Common myeloid progenitor, CD34-positive (primary cell): ENCODE measurements at regions not wholly inside any gene's neighbourhood (a gene's known extent, or its start where the extent isn't known, plus 50 kb on each side); places are given as distances from the start of the nearest gene placed in this dataset.

Experiments used
- CTCF ChIA-PET: fragments of 350-600 bp; sonication (Branson Sonifier 250); formaldehyde crosslinking; loops from one replicate; lab custom pipeline; 2021; ENCODE audit warnings: antibody characterized with exemption; lab: Charles Lee
- POLR2A ChIA-PET: fragments of 350-600 bp; sonication (Branson Sonifier 250); formaldehyde crosslinking; loops from one replicate; lab custom pipeline; 2021; ENCODE audit warnings: antibody characterized with exemption; lab: Charles Lee
- DNase-seq, 3 donors: peaks; one replicate each; pipeline versions ENCODE4 v3.0.0 to v3.0.0-alpha.2; 2013
- H3K27ac ChIP-seq, 2 experiments: 1 replicate in 1 of 2; 2 replicates in 1 of 2; pipeline ENCODE4 v1.7.0; 2013; ENCODE audit warnings: inconsistent platforms in 2 of 2, low read length in 2 of 2, mild to moderate bottlenecking in 2 of 2, low read depth in 1 of 2, moderate library complexity in 1 of 2; ENCODE audit not compliant: severe bottlenecking in 2 of 2, insufficient read depth in 1 of 2, poor library complexity in 1 of 2
- H3K27me3 ChIP-seq, 5 experiments: replicated peaks in 2 of 5; 1 replicate in 3 of 5; 2 replicates in 2 of 5; pipeline versions ENCODE4 v1.6.1 to v1.7.0; 2013; ENCODE audit warnings: low read length in 4 of 5, mild to moderate bottlenecking in 2 of 5, moderate library complexity in 2 of 5, inconsistent platforms in 1 of 5; ENCODE audit not compliant: insufficient read depth in 5 of 5, control insufficient read depth in 4 of 5
- H3K36me3 ChIP-seq, 4 experiments: 1 replicate in 2 of 4; 2 replicates in 2 of 4; pipeline versions ENCODE4 v1.6.1 to v1.7.0; 2013; ENCODE audit warnings: low read length in 3 of 4, control low read depth in 1 of 4, mild to moderate bottlenecking in 1 of 4; ENCODE audit not compliant: control insufficient read depth in 4 of 4, insufficient read depth in 4 of 4
- H3K4me1 ChIP-seq, 4 experiments: 1 replicate in 3 of 4; 2 replicates in 1 of 4; pipeline versions ENCODE4 v1.6.1 to v1.7.1; 2013; ENCODE audit warnings: low read length in 3 of 4, mild to moderate bottlenecking in 3 of 4, control low read depth in 1 of 4, inconsistent platforms in 1 of 4, moderate library complexity in 1 of 4; ENCODE audit not compliant: control insufficient read depth in 4 of 4, insufficient read depth in 4 of 4; ENCODE audit errors: control extremely low read depth in 1 of 4
- H3K4me3 ChIP-seq, 7 experiments: 1 replicate in 4 of 7; 2 replicates in 3 of 7; pipeline versions ENCODE4 v1.5.1 to v1.7.0; 2013; ENCODE audit warnings: mild to moderate bottlenecking in 7 of 7, low read length in 6 of 7, moderate library complexity in 6 of 7, inconsistent platforms in 2 of 7, low read depth in 2 of 7, control low read depth in 1 of 7; ENCODE audit not compliant: insufficient read depth in 4 of 7, control insufficient read depth in 1 of 7; ENCODE audit errors: extremely low read depth in 1 of 7
- H3K9me3 ChIP-seq, 5 experiments: 1 replicate in 4 of 5; 2 replicates in 1 of 5; pipeline versions ENCODE4 v1.6.1 to v1.7.1; 2013; ENCODE audit warnings: low read length in 4 of 5, mild to moderate bottlenecking in 2 of 5, inconsistent platforms in 1 of 5, low read depth in 1 of 5, moderate library complexity in 1 of 5; ENCODE audit not compliant: control insufficient read depth in 4 of 5, insufficient read depth in 2 of 5; ENCODE audit errors: control extremely low read depth in 1 of 5
- WGBS: methylation state at CpG from one replicate; pipeline ENCODE4 v1.1.5; 2013; ENCODE audit not compliant: insufficient coverage; 5-methylcytosine and 5-hydroxymethylcytosine counted together

GRCh38 chr10:117745301-117745700 lies 202.8 kb downstream of the EMX2 start:
- H3K27me3 ChIP-seq = peaks cover 0 to 33% (median 2%) of the 10 kb centered on the region in 5 experiments
- 100% methylated on average over 1 of the region's 2 CpGs for WGBS
- H3K36me3 ChIP-seq = no peaks in the 10 kb centered on the region
- ChIA-PET CTCF (no interaction called here), POLR2A (no interaction called here)
- no peak for DNase-seq
- H3K4me1 ChIP-seq = no peaks in the 10 kb centered on the region
- H3K9me3 ChIP-seq = no peaks in the 10 kb centered on the region
- no peak overlapping the region for H3K27ac ChIP-seq
- no peak overlapping the region for H3K4me3 ChIP-seq

- Histone ChIP-seq H3K4me3 (no peak overlapping the region), H3K36me3 (no peaks in the 10 kb centered on the region), H3K27me3 (peaks cover 0 to 19% (median 2%) of the 10 kb centered on the region in 5 experiments), H3K4me1 (no peaks in the 10 kb centered on the region), H3K27ac (no peak overlapping the region), H3K9me3 (no peaks in the 10 kb centered on the region)
- ChIA-PET CTCF (no interaction called here), POLR2A (no interaction called here)
- WGBS = 90% methylated on average over 6 of the region's 9 CpGs
- no peak for DNase-seq
Measured at GRCh38 chr10:117746541-117747448, 204.2 kb downstream of the EMX2 start.

GRCh38 chr10:117747636-117748035 lies 205.1 kb downstream of the EMX2 start:
- ChIA-PET POLR2A (no interaction called here), CTCF (no interaction called here)
- DNase-seq = no peak
- no peaks in the 10 kb centered on the region for H3K9me3 ChIP-seq
- no peak overlapping the region for H3K4me3 ChIP-seq
- H3K4me1 ChIP-seq = no peaks in the 10 kb centered on the region
- H3K36me3 ChIP-seq = no peaks in the 10 kb centered on the region
- peaks cover 0 to 15% (median 5%) of the 10 kb centered on the region in 5 experiments for H3K27me3 ChIP-seq
- 89% methylated on average over 5 of the region's 12 CpGs for WGBS
- no peak overlapping the region for H3K27ac ChIP-seq

GRCh38 chr10:117748058-117748457 lies 205.5 kb downstream of the EMX2 start:
- ChIA-PET POLR2A (no interaction called here), CTCF (no interaction called here)
- Histone ChIP-seq H3K27me3 (peaks cover 0 to 12% (median 5%) of the 10 kb centered on the region in 5 experiments), H3K36me3 (no peaks in the 10 kb centered on the region), H3K4me1 (no peaks in the 10 kb centered on the region), H3K27ac (no peak overlapping the region), H3K9me3 (no peaks in the 10 kb centered on the region), H3K4me3 (no peak overlapping the region)
- no peak for DNase-seq
- 89% methylated on average over 12 of the region's 12 CpGs for WGBS

- 100% methylated on average over 3 of the region's 4 CpGs for WGBS
- DNase-seq = no peak
- Histone ChIP-seq H3K36me3 (no peaks in the 10 kb centered on the region), H3K27me3 (peaks cover 0 to 14% (median 3%) of the 10 kb centered on the region in 5 experiments), H3K4me3 (no peak overlapping the region), H3K9me3 (no peaks in the 10 kb centered on the region), H3K27ac (no peak overlapping the region), H3K4me1 (no peaks in the 10 kb centered on the region)
- CTCF ChIA-PET = no interaction called here
- POLR2A ChIA-PET = no interaction called here
Measured at GRCh38 chr10:117750616-117751015, 208.1 kb downstream of the EMX2 start.

GRCh38 chr10:117751259-117751658 lies 208.7 kb downstream of the EMX2 start:
- peaks cover 0 to 18% (median 5%) of the 10 kb centered on the region in 5 experiments for H3K27me3 ChIP-seq
- H3K27ac ChIP-seq = no peak overlapping the region
- H3K9me3 ChIP-seq = no peaks in the 10 kb centered on the region
- no peaks in the 10 kb centered on the region for H3K4me1 ChIP-seq
- no peak for DNase-seq
- H3K36me3 ChIP-seq = no peaks in the 10 kb centered on the region
- POLR2A ChIA-PET = no interaction called here
- WGBS = 88% methylated on average over 1 of the region's 1 CpG
- CTCF ChIA-PET = no interaction called here
- H3K4me3 ChIP-seq = no peak overlapping the region

GRCh38 chr10:117752103-117752502 lies 209.6 kb downstream of the EMX2 start:
- DNase-seq = no peak
- H3K4me1 ChIP-seq = no peaks in the 10 kb centered on the region
- H3K4me3 ChIP-seq = no peak overlapping the region
- POLR2A ChIA-PET = no interaction called here
- WGBS = 87% methylated on average over 3 of the region's 4 CpGs
- H3K27me3 ChIP-seq = peaks cover 0 to 18% (median 5%) of the 10 kb centered on the region in 5 experiments
- H3K27ac ChIP-seq = no peak overlapping the region
- H3K9me3 ChIP-seq = no peaks in the 10 kb centered on the region
- no peaks in the 10 kb centered on the region for H3K36me3 ChIP-seq
- CTCF ChIA-PET = no interaction called here
